A673 (cell line): ENCODE measurements at regions not wholly inside any gene's neighbourhood (a gene's known extent, or its start where the extent isn't known, plus 50 kb on each side); places are given as distances from the start of the nearest gene placed in this dataset.
A peak's percentile ranks its signal among the peaks of the same experiment; 100 is the strongest.

Experiments used
- BruUV-seq: library from RNA; stranded (reverse); fragments of 400-500 nt; replicated peaks from 2 replicates; lab custom pipeline; 2021; lab: Mats Ljungman, UMichigan
- CTCF ChIA-PET: fragments of 300-600 bp; sonication (Branson Sonifier 250); formaldehyde crosslinking; loops from one replicate; lab custom pipeline; 2022; ENCODE audit warnings: antibody characterized with exemption; lab: Charles Lee
- POLR2A ChIA-PET: fragments of 300-600 bp; sonication (Branson Sonifier 250); formaldehyde crosslinking; loops from one replicate; lab custom pipeline; 2022; ENCODE audit warnings: antibody characterized with exemption; ENCODE audit not compliant: low non-redundant PET; lab: Charles Lee
- DNase-seq: peaks from one replicate; pipeline ENCODE4 v3.0.0-alpha.2; 2015; ENCODE audit warnings: low spot score
- H3K27ac ChIP-seq: fragments of 200-600 bp; sonication (generic); 2 replicates; pipeline ENCODE4 v1.5.1; 2016; ENCODE audit warnings: mixed run types, low read depth, mild to moderate bottlenecking, mixed read lengths, antibody characterized with exemption, low read length; ENCODE audit not compliant: poor library complexity, severe bottlenecking
- H3K27me3 ChIP-seq: fragments of 200-600 bp; sonication (generic); replicated peaks from 2 replicates; pipeline ENCODE4 v1.6.1; 2017; ENCODE audit warnings: mixed run types, low read depth, mild to moderate bottlenecking, mixed read lengths, antibody characterized with exemption, low read length; ENCODE audit not compliant: insufficient read depth, poor library complexity
- H3K36me3 ChIP-seq: fragments of 200-600 bp; sonication (generic); 2 replicates; pipeline ENCODE4 v1.6.1; 2016; ENCODE audit warnings: mixed run types, mild to moderate bottlenecking, mixed read lengths, antibody characterized with exemption, low read length; ENCODE audit not compliant: insufficient read depth, poor library complexity, severe bottlenecking
- H3K4me1 ChIP-seq: fragments of 200-600 bp; sonication (generic); 2 replicates; pipeline ENCODE4 v1.6.1; 2017; ENCODE audit warnings: mixed run types, mild to moderate bottlenecking, mixed read lengths, antibody characterized with exemption, low read length; ENCODE audit not compliant: insufficient read depth, poor library complexity, severe bottlenecking
- H3K4me3 ChIP-seq: fragments of 200-600 bp; sonication (generic); 2 replicates; pipeline ENCODE4 v1.5.1; 2016; ENCODE audit warnings: low read depth, mixed run types, mild to moderate bottlenecking, mixed read lengths, low read length; ENCODE audit not compliant: poor library complexity, severe bottlenecking
- H3K9me3 ChIP-seq: fragments of 200-600 bp; sonication (generic); 2 replicates; pipeline ENCODE4 v1.6.1; 2016; ENCODE audit warnings: mixed run types, low read depth, mild to moderate bottlenecking, mixed read lengths, antibody characterized with exemption, low read length; ENCODE audit not compliant: poor library complexity, severe bottlenecking
- CTCF ChIP-seq: fragments of 300-800, 200-600 bp; sonication (generic); conservative IDR thresholded peaks from 2 replicates; pipeline ENCODE4 v1.5.1; 2017; ENCODE audit warnings: low read depth, mild to moderate bottlenecking, antibody characterized with exemption, low read length, moderate library complexity, mixed read lengths
- EZH2 ChIP-seq: fragments of 200-600 bp; sonication (generic); IDR thresholded peaks from 2 replicates; pipeline ENCODE4 v1.6.1; 2017; ENCODE audit warnings: borderline replicate concordance, low read depth, mild to moderate bottlenecking, mixed read lengths, antibody characterized with exemption, low read length; ENCODE audit not compliant: poor library complexity, severe bottlenecking
- intact Hi-C: fragments of 100-400 bp; cut with micrococcal nuclease; formaldehyde crosslinking; loops from one replicate; pipeline ENCODE4 v1.10.0; 2022; ENCODE audit not compliant: unreplicated experiment

- no peaks in the 10 kb centered on the region for H3K9me3 ChIP-seq
- peak; percentile 3 for DNase-seq
- no peaks in the 10 kb centered on the region for H3K36me3 ChIP-seq
- no peak overlapping the region for H3K4me3 ChIP-seq
- H3K4me1 ChIP-seq, result no peaks in the 10 kb centered on the region
- H3K27ac ChIP-seq, result no peak overlapping the region
- intact Hi-C loops, result no loop called here
- ChIA-PET CTCF (no interaction called here), POLR2A (no interaction called here)
- no TSS peak for BruUV-seq
- TF ChIP-seq EZH2 (no peak), CTCF (no peak)
- H3K27me3 ChIP-seq, result no peaks in the 10 kb centered on the region
Measured at GRCh38 chrX:124940531-124940930, 379.1 kb upstream of the TEX13C start.

- intact Hi-C loops, result no loop called here
- POLR2A ChIA-PET, result no interaction called here
- H3K36me3 ChIP-seq, result no peaks in the 10 kb centered on the region
Measured at GRCh38 chrX:124954402-124954801, 365.3 kb upstream of the TEX13C start.

GRCh38 chrX:124960454-124960853 lies 359.2 kb upstream of the TEX13C start:
- TF ChIP-seq EZH2 (no peak), CTCF (no peak)
- CTCF ChIA-PET, result no interaction called here

More at GRCh38 chrX:124954402-124954801, 365.3 kb upstream of the TEX13C start:
- Histone ChIP-seq H3K27ac (no peak overlapping the region), H3K9me3 (no peaks in the 10 kb centered on the region), H3K4me3 (no peak overlapping the region), H3K4me1 (no peaks in the 10 kb centered on the region), H3K27me3 (no peaks in the 10 kb centered on the region)
- TF ChIP-seq CTCF (no peak), EZH2 (no peak)
- no peak for DNase-seq
- BruUV-seq, result no TSS peak
- CTCF ChIA-PET, result no interaction called here

More at GRCh38 chrX:124960454-124960853, 359.2 kb upstream of the TEX13C start:
- Histone ChIP-seq H3K36me3 (no peaks in the 10 kb centered on the region), H3K27me3 (no peaks in the 10 kb centered on the region), H3K4me3 (no peak overlapping the region), H3K4me1 (no peaks in the 10 kb centered on the region), H3K27ac (no peak overlapping the region), H3K9me3 (no peaks in the 10 kb centered on the region)
- POLR2A ChIA-PET, result no interaction called here
- no peak for DNase-seq
- no TSS peak for BruUV-seq
- intact Hi-C loops, result no loop called here
